M059J (cell line): ENCODE measurements at regions not wholly inside any gene's neighbourhood (a gene's known extent, or its start where the extent isn't known, plus 50 kb on each side); places are given as distances from the start of the nearest gene placed in this dataset.

Experiments
- DNase-seq: peaks from one replicate; pipeline ENCODE4 v3.0.0-alpha.2; 2012; ENCODE audit warnings: low read depth

DNA sequence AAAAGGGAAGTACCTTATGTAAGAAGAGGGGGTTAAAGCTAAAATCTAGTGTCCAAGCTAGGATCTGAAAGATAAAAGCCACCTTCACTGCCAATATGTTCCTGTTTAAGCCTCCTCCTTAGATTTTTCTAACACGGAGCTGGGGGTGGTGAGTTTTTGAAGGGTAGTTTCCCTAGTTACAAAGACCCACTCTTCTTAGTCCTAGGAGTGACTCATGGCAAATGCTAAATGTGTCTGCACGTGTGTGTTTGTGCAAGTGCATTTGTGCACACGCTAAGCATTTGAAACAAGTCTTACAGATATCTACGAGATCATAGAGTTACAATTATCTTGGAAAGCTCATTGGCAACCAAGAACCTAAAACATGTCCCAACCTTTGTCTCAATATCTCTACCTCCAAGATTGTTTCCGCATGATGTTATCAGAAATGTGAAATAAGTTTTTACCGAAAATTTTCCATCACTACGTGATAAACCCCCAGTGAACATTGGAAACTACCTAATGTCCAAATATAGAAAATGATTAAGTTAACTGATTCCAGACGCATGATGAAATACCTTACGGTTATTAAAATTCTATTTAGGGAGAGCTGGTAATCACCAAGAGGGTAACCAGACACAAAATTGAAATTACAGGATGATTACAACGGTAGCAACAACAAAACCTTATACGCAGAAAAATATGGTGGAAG lies 78.0 kb upstream of the HRH2 start:
- DNase-seq, result peak; percentile 3

DNA sequence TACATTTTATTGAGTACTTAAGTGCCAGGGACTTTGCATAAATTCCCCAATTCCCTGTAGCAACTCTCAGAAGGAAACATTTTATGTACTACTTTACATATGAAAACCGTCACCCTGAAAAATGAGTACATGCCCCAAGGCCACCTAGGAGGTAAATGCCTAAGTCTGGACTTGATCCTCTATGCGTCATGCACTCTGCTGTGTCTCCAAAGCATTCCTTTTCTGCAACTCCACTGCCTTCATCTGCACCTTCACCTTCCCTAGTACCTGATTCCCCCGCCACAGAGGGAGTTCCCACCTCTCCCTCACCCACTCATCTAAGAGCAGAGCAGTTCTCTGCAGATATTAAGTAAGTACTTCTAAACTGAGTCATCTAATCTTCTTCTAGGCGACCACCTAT lies 75.2 kb upstream of the HRH2 start:
- DNase-seq, result peak; percentile 26

DNA sequence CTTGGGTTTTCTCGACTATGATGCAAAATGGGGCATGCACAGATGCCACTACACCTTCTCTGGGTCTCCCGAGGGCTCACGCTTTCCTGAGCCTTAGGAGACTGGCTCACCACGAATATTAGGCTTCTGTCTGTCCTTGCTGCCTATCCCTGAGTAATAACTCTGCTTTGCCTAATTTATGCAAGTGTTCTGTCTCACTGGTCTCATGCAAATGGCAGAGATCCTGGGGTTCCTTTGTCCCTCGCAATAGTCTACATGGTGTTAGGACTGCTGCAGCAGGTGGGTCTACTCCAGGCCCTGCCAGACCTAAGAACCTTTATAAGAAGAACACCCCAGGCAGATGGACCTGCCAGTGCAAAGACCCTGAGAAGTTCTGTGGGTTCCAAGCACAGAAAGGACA lies 72.3 kb upstream of the HRH2 start:
- DNase-seq, result no peak

DNA sequence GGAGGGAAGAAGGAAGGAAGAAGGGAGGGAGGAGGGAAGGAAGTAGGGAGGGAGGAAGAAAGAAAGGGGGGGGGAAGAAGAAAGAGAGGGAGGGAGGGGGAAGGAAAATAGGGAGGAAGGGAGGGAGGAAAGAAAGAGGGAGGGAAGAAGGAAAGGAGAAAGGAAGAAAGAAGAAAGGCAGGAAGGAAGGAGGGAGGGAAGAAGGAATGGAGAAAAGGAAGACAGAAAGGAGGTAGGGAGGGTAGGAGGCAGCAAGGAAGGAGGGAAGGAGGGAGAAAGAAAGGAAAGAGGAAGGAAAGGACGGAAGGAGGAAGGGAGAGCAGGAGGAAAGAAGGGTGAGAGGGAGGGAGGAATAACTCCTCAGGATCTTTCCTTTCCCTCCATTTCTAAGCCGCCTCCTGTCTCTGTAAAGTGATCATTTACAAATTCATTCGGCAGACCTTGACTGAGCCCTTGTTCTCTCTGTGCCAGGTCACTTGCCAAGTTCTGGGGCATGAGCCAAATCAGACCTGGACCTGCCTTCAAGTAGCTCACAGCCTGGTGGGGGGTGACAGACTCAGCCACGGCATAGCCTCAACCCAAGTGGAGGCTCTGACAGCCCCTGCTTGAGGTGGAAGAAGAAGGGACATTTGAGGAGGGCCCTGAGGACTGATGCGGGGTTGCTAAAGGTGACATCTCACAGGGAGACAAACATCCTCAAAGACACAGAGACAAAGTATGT lies 69.0 kb upstream of the HRH2 start:
- DNase-seq, result no peak

- DNase-seq, result no peak
Measured at GRCh38 chr5:175589714-175590113, 68.2 kb upstream of the HRH2 start.

GRCh38 chr5:175590471-175590881 lies 67.4 kb upstream of the HRH2 start:
- DNase-seq, result peak; percentile 83

- DNase-seq, result no peak
Measured at GRCh38 chr5:175591293-175591692, 66.6 kb upstream of the HRH2 start.

- no peak for DNase-seq
Measured at GRCh38 chr5:175593794-175594193, 64.1 kb upstream of the HRH2 start.

GRCh38 chr5:175595905-175596304 lies 62.0 kb upstream of the HRH2 start:
- DNase-seq, result no peak

DNA sequence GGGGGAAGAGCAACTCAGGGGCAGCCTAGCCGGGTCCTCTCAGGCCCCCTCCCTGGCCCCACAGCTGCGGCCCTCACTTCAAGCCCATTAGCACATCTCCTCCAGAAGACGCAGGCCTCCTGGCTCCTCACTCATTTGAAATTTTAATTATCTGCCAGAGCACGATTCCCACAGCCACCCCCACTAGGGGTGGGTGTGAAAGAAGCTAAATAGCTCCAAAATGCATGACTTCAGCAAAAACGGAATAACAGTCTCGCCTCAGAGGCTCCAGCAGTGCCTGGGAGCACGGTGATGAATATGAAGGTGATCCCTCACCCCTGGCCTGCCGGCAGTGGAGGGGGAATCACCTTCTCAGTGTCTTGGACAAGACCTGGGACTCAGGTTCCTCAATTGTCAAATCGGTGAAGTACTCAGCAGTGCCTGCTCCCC lies 61.1 kb upstream of the HRH2 start:
- DNase-seq, result no peak

DNA sequence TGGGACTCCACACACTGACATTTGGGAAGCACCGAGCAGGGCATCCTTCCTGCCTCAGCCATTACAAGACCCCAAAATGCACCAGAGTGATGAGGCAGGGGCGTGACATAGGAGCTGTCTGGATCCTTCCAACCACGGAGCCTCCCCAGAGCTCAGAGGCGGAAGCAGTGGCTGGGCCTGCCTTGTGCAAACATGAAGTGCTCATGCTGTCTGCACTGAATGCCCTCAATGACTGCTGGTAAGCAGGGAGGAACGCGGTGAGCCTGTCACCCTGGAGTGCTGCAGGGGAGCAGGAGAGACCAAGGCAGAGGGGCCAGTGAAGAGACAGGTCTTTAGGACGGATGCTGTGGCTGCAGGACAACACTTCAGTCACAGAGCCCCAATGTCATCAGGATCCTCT lies 60.2 kb upstream of the HRH2 start:
- no peak for DNase-seq

- no peak for DNase-seq
Measured at GRCh38 chr5:175598774-175599173, 59.1 kb upstream of the HRH2 start.

GRCh38 chr5:175599210-175599609 lies 58.7 kb upstream of the HRH2 start:
- no peak for DNase-seq

GRCh38 chr5:175603987-175604739 lies 53.7 kb upstream of the HRH2 start:
- no peak for DNase-seq

GRCh38 chr5:175606409-175606808 lies 51.5 kb upstream of the HRH2 start:
- no peak for DNase-seq
